Suppressor macrophage (primary cell): ENCODE measurements at regions not wholly inside any gene's neighbourhood (a gene's known extent, or its start where the extent isn't known, plus 50 kb on each side); places are given as distances from the start of the nearest gene placed in this dataset.
"Not testable (repeated sequence)": the region's sequence is repeated elsewhere in the genome, so short reads cannot be mapped to it uniquely, and the experiment has no call there.

ENCODE experiments used
- DNase-seq, 4 experiments: peaks; one replicate each; pipeline ENCODE4 v3.0.0-alpha.2; 2020 to 2022

GRCh38 chr6:95867205-95867604 is 148.6 kb upstream of the FUT9 start:
- no peak for DNase-seq

DNA sequence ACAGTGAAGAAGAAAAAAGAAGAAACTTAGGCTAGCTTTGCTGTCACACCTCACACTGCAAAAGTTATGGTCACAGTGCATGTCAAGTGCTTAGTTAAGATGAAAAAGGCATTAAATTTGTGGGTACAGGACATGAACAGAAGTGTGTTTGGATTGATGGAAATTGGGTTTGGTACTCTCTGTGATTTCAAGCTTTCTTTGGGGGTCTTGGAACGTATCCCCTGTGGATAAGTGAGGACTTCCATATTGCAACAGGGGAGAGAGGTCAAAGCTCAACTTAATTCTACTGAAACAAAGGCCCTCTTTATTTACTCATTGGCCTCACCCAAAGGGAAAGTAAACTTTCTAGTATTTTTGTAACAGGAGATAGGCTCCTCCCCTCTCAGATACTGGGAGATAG is 138.3 kb upstream of the FUT9 start:
- no peak for DNase-seq

DNA sequence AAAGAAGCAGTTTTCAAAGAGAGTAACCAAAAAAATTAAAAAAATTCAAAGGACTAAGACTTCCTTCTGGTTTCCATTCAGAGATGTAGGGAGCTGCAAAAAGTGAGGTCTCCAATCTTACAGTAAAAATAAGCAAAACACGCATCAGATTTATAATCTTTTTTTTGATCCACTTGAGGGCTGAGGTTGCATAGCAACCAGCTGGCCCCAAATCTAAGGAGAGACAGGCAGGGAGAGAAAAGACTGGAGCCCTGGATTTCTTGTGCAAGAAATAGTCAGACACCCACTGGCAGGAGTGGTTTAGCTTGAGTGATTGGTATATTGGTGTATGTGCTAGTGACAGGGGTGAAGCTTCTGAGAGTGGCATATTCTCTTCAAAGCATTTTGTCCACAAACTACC is 135.9 kb upstream of the FUT9 start:
- no peak for DNase-seq

DNA sequence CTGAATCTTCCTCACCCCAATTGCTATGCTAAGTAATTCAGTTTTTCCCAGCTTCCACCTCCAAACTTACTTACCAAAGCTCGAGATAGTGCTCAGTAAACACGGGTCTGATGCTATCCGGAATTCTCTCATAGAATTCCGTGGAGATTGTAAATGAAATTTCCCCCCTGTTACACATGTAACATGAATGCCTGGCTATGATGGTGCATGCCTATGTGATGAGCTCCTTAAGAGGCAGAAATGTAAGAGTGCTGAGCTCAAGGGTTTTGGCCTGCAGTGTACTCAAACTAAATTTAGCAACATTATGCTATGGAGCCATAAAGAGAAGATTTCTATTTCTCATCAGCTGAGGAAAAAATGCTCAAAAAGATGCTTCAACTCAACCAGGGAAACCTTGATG is 133.4 kb upstream of the FUT9 start:
- no peak for DNase-seq

DNA sequence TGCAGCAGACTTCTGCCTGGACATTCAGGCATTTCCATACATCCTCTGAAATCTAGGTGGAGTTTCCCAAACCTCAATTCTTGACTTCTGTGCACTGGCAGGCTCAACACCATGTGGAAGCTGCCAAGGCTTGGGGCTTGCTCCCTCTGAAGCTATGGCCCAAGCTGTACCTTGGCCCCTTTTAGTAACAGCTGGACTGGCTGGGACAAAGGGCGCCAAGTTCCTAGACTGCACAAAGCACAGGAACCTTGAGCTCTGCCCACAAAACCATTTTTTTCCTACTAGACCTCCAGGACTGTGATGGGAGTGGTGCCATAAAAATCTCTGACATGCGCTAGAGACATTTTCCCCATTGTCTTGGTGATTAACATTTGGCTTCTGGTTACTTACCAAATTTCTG is 127.1 kb upstream of the FUT9 start:
- DNase-seq, result not testable (repeated sequence)

- no peak for DNase-seq
These were observed 110.6 kb upstream of the FUT9 start for GRCh38 chr6:95905132-95905531.

GRCh38 chr6:95917034-95917433 is 98.7 kb upstream of the FUT9 start:
- DNase-seq, result peak in 3 of 4 experiments; percentile 3 to 8 (median 6)

DNA sequence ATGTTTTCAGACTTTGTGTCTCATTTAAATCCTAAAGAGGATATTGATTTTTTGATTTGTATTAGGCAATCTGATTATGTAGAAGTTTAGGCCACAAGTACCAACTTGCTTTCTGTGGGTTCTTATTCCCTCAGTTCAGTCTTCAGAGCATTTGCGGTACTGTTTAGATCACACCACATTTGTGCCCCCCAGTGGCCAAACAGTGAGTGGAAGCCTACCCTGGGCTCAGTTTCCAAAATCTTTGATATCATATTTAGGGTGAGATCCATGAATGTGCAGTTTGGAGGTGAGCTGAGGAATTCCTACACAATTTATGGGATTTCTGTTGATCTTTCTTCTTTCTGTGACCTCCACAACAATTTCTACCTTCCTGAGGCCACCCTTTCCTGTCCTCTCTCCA is 92.3 kb upstream of the FUT9 start:
- peak in 1 of 4 experiments; percentile 2 for DNase-seq

GRCh38 chr6:95935736-95936135 is 80.0 kb upstream of the FUT9 start:
- DNase-seq, result no peak

GRCh38 chr6:95946906-95947305 is 68.9 kb upstream of the FUT9 start:
- DNase-seq, result no peak

GRCh38 chr6:95948324-95948723 is 67.5 kb upstream of the FUT9 start:
- no peak for DNase-seq

DNA sequence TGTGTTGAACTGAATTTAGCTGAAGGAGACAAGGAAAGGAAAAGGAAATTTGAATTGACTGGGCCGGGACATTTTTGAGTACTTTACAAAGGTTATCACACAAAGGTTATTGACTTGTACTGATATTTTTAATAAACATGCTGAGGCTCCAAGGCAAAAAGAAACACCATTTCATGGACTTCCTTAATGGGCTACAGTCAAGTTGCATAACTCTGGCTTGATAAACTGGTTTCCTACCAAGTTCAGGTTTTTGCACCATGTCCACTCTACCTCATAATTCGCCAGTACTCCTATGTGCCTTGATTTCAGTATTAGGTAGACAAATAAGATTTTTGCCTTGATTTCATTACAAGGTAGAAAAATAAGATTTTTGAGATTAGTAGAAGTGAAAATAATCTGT is 65.8 kb upstream of the FUT9 start:
- DNase-seq, result no peak

GRCh38 chr6:95958686-95959085 is 57.1 kb upstream of the FUT9 start:
- no peak for DNase-seq

DNA sequence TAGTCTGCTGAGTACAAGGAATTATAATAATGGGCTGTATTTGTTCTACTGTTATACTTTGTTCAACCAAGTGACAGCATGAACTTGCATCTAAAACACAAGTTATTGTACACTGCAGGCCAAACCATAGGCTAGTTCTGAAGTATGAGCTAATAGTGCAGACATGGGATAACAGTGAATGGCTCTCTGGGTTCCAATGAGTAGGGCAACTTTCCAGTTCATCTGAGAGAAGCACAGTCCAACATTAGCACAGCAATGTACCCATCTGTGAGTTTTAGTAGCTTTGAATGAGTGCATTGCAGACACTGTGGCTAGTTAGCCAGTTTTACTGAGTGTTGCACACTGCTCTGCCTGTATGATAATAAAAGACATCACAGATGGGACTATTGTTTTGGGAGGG is 56.5 kb upstream of the FUT9 start:
- no peak for DNase-seq
